ENCODE measurements at regions not wholly inside any gene's neighbourhood (a gene's known extent, or its start where the extent isn't known, plus 50 kb on each side); places are given as distances from the start of the nearest gene placed in this dataset.

DNA sequence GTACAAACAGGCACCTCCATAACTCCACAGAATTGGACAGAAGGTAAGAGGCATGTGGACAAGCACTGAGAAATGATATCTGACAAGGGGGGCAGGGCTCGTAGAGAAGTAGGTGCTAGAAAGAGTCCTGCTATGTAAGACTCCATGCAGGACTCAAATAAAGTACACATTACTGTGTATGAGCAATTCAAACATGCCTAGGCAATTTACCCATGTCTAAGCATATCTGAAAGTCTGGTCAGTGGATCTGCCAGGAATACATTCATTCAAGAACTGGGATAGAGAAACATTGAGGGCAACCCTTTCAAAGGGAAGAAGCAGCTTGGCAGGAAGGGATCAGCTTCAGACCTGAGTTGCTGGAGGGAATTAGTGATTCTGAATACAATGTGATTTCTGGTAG, 174.1 kb upstream of the MCTP2 start:
- no peaks in the 10 kb centered on the region for H3K36me3 ChIP-seq (replicated peaks in 1 of 2; ENCODE audit: insufficient read depth in 1 of 2, low read depth in 2 of 2)
- no peak for TF ChIP-seq POLR2A (IDR thresholded peaks at IDR 0.05)
- TF ChIP-seq, protein P1, sequence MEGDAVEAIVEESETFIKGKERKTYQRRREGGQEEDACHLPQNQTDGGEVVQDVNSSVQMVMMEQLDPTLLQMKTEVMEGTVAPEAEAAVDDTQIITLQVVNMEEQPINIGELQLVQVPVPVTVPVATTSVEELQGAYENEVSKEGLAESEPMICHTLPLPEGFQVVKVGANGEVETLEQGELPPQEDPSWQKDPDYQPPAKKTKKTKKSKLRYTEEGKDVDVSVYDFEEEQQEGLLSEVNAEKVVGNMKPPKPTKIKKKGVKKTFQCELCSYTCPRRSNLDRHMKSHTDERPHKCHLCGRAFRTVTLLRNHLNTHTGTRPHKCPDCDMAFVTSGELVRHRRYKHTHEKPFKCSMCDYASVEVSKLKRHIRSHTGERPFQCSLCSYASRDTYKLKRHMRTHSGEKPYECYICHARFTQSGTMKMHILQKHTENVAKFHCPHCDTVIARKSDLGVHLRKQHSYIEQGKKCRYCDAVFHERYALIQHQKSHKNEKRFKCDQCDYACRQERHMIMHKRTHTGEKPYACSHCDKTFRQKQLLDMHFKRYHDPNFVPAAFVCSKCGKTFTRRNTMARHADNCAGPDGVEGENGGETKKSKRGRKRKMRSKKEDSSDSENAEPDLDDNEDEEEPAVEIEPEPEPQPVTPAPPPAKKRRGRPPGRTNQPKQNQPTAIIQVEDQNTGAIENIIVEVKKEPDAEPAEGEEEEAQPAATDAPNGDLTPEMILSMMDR (IDR thresholded peaks at IDR 0.05) = no peak
- no peak for ATAC-seq
- no peak overlapping the region for H3K4me3 ChIP-seq
- no peak overlapping the region for H3K27ac ChIP-seq
- no peak for DNase-seq
- H3K27me3 ChIP-seq = no peaks in the 10 kb centered on the region
- intact Hi-C loops (cut with DNase I) = no loop called here
- H3K9me3 ChIP-seq = no peaks in the 10 kb centered on the region
- no peaks in the 10 kb centered on the region for H3K4me1 ChIP-seq
- 33 to 59% methylated on average over 1 of the region's 1 CpG for WGBS, 2 donors

DNA sequence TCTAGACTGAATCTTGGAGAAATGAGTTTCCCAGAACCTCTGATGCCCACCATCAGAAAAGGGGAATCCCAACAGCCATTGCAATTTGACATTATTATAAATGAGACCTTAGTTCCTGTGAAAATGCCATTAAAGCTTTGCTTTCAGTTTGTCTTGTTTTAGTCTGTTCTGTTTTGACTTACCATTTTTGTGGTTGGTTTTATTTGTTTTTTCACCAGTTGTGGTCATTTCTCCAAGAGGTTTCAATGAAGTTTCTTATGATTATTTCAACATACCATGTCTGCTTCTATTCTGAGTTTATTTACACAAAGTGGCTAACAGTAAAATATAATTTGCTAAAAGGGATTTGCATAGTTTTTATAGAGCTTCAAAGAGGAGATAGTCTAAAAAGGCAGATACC, 175.0 kb upstream of the MCTP2 start:
- ATAC-seq (no peak), DNase-seq (no peak)
- H3K9me3 ChIP-seq = no peaks in the 10 kb centered on the region
- H3K4me3 ChIP-seq = no peak overlapping the region
- no peaks in the 10 kb centered on the region for H3K4me1 ChIP-seq
- intact Hi-C loops (cut with DNase I) = no loop called here
- H3K27ac ChIP-seq = no peak overlapping the region
- no peak for TF ChIP-seq POLR2A (IDR thresholded peaks at IDR 0.05)
- TF ChIP-seq, protein P1 (IDR thresholded peaks at IDR 0.05) = no peak
- no peaks in the 10 kb centered on the region for H3K27me3 ChIP-seq
- H3K36me3 ChIP-seq (replicated peaks in 1 of 2; ENCODE audit: insufficient read depth in 1 of 2, low read depth in 2 of 2) = no peaks in the 10 kb centered on the region

DNA sequence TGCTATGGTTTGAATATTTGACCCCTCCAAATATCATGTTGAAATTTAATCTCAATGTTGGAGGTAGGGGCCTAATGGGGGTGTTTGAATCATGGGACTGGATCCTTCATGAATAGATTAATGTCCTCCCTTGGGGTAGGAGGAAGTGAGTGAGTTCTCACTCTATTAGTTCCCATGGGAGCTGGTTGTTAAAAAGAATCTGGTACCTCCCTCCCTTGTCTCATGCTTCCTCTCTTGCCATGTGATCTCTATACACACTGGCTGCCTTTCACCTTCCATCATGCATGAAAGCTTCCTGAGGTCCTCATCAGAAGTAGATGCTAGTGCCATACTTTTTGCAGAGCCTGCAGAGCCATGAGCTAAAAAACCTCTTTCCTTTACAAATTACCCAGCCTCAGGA, 177.7 kb upstream of the MCTP2 start:
- Histone ChIP-seq H3K9me3 (no peaks in the 10 kb centered on the region), H3K36me3 (replicated peaks in 1 of 2; ENCODE audit: insufficient read depth in 1 of 2, low read depth in 2 of 2) (no peaks in the 10 kb centered on the region), H3K4me3 (no peak overlapping the region), H3K27ac (no peak overlapping the region), H3K4me1 (no peaks in the 10 kb centered on the region), H3K27me3 (no peaks in the 10 kb centered on the region)
- TF ChIP-seq POLR2A (IDR thresholded peaks at IDR 0.05) = no peak
- TF ChIP-seq, protein P1 (IDR thresholded peaks at IDR 0.05) = no peak
- ATAC-seq = no peak
- intact Hi-C loops (cut with DNase I) = no loop called here
- DNase-seq = no peak

DNA sequence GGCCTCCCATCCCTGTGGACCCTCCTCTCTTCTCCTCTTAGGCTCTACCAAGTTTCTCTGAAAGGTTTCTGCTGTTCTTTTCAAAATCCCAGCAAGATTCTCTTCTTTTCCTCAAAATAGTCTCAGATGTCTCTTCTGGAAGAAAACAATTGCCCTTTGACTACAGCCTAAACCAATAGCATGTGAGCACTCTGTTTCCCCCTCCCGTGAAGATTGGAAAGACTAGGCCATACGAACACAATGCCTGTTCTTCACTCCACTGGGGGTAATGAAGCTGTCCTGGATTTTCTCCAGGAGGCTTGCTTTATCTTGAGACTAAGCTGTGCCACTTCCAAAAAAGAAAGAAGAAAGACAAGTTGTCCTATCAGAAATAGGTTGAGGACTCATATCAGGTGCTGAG, 178.7 kb upstream of the MCTP2 start:
- no peaks in the 10 kb centered on the region for H3K9me3 ChIP-seq
- H3K27me3 ChIP-seq = no peaks in the 10 kb centered on the region
- WGBS, 2 donors = 84 to 89% methylated on average over 2 of the region's 2 CpGs
- DNase-seq (no peak), ATAC-seq (no peak)
- H3K4me1 ChIP-seq = no peaks in the 10 kb centered on the region
- no peak overlapping the region for H3K27ac ChIP-seq
- intact Hi-C loops (cut with DNase I) = no loop called here
- no peak for TF ChIP-seq POLR2A (IDR thresholded peaks at IDR 0.05)
- TF ChIP-seq, protein P1 (IDR thresholded peaks at IDR 0.05) = no peak
- no peak overlapping the region for H3K4me3 ChIP-seq
- H3K36me3 ChIP-seq (replicated peaks in 1 of 2; ENCODE audit: insufficient read depth in 1 of 2, low read depth in 2 of 2) = no peaks in the 10 kb centered on the region

DNA sequence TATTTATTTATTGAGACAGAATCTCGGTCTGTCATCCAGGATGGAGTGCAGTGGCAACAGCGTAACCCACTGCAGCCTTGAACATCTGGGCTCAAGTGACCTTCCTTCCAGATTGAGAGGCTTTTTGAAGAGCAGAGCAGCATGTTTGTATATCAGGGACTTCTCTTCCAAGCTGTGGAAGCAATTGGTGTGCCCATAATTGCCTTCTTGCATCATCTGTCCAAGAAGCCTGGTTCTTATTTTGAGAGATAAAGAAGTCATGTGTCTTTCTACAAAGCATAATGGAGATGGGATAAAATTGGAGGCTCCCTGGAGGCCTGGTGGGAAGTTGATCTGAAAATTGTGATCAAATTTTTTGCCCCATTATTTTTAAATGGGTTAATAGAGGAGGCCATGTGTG, 183.8 kb upstream of the MCTP2 start:
- Histone ChIP-seq H3K27me3 (no peaks in the 10 kb centered on the region), H3K4me1 (no peaks in the 10 kb centered on the region), H3K9me3 (no peaks in the 10 kb centered on the region), H3K27ac (no peak overlapping the region), H3K4me3 (no peak overlapping the region), H3K36me3 (replicated peaks in 1 of 2; ENCODE audit: insufficient read depth in 1 of 2, low read depth in 2 of 2) (no peaks in the 10 kb centered on the region)
- ATAC-seq = no peak
- no peak for DNase-seq
- TF ChIP-seq POLR2A (IDR thresholded peaks at IDR 0.05) = no peak
- TF ChIP-seq, protein P1 (IDR thresholded peaks at IDR 0.05) = no peak
- WGBS, 2 donors = 83 to 92% methylated on average over 2 of the region's 2 CpGs
- intact Hi-C loops (cut with DNase I) = no loop called here
